Astrocyte (in vitro differentiated cells and primary cell): ENCODE measurements at regions not wholly inside any gene's neighbourhood (a gene's known extent, or its start where the extent isn't known, plus 50 kb on each side); places are given as distances from the start of the nearest gene placed in this dataset.

Source experiments
- DNase-seq: peaks from one replicate; pipeline ENCODE4 v3.0.0-alpha.2; 2010; ENCODE audit warnings: low read depth
- FAIRE-seq: peaks from 2 replicates; lab custom pipeline; 2011; peaks lifted over from hg19 to GRCh38; lab: Jason Lieb, UNC
- H2AFZ ChIP-seq: 2 replicates; pipeline ENCODE4 v1.6.0; 2012; ENCODE audit warnings: low read depth, low read length, inconsistent platforms
- H3K27ac ChIP-seq: 2 replicates; pipeline ENCODE4 v1.5.1; 2011; ENCODE audit warnings: low read depth, low read length, inconsistent platforms
- H3K27me3 ChIP-seq: 2 replicates; pipeline ENCODE4 v1.6.0; 2011; ENCODE audit warnings: low read length, inconsistent platforms; ENCODE audit not compliant: insufficient read depth
- H3K36me3 ChIP-seq: 2 replicates; pipeline ENCODE4 v1.5.1; 2011; ENCODE audit warnings: low read length, inconsistent platforms; ENCODE audit not compliant: insufficient read depth
- H3K4me1 ChIP-seq: 2 replicates; pipeline ENCODE4 v1.5.1; 2011; ENCODE audit warnings: low read length, inconsistent platforms; ENCODE audit not compliant: insufficient read depth
- H3K4me2 ChIP-seq: 2 replicates; pipeline ENCODE4 v1.6.0; 2012; ENCODE audit warnings: low read length, inconsistent platforms
- H3K4me3 ChIP-seq: 2 replicates; pipeline ENCODE4 v1.5.1; 2011; ENCODE audit warnings: low read depth, mild to moderate bottlenecking, low read length, inconsistent platforms; ENCODE audit not compliant: insufficient read depth
- H3K79me2 ChIP-seq: 2 replicates; pipeline ENCODE4 v1.6.0; 2012; ENCODE audit warnings: mild to moderate bottlenecking, low read length, inconsistent platforms; ENCODE audit not compliant: insufficient read depth
- H3K9ac ChIP-seq: 2 replicates; pipeline ENCODE4 v1.6.0; 2012; ENCODE audit warnings: mild to moderate bottlenecking, low read length, inconsistent platforms
- H3K9me3 ChIP-seq: 2 replicates; pipeline ENCODE4 v1.5.1; 2012; ENCODE audit warnings: low read depth, mild to moderate bottlenecking, low read length, inconsistent platforms; ENCODE audit not compliant: insufficient read depth
- H4K20me1 ChIP-seq: 2 replicates; pipeline ENCODE4 v1.6.0; 2012; ENCODE audit warnings: low read length, inconsistent platforms; ENCODE audit not compliant: insufficient read depth
- H3K27ac Mint-ChIP-seq: one replicate; pipeline ENCODE4 v1.8.0; 2021; ENCODE audit warnings: mild to moderate bottlenecking, mixed read lengths; ENCODE audit not compliant: unreplicated experiment
- H3K27me3 Mint-ChIP-seq: one replicate; pipeline ENCODE4 v1.8.0; 2021; ENCODE audit warnings: low read depth, mixed read lengths; ENCODE audit not compliant: unreplicated experiment
- H3K36me3 Mint-ChIP-seq: one replicate; pipeline ENCODE4 v1.8.0; 2021; ENCODE audit warnings: low read depth, mixed read lengths; ENCODE audit not compliant: unreplicated experiment
- H3K4me1 Mint-ChIP-seq: one replicate; pipeline ENCODE4 v1.8.0; 2021; ENCODE audit warnings: low read depth, mixed read lengths; ENCODE audit not compliant: unreplicated experiment
- H3K4me3 Mint-ChIP-seq: one replicate; pipeline ENCODE4 v1.8.0; 2021; ENCODE audit warnings: mild to moderate bottlenecking, moderate library complexity, mixed read lengths; ENCODE audit not compliant: unreplicated experiment
- H3K9me3 Mint-ChIP-seq: one replicate; pipeline ENCODE4 v1.8.0; 2021; ENCODE audit warnings: mild to moderate bottlenecking, mixed read lengths; ENCODE audit not compliant: unreplicated experiment
- EZH2 ChIP-seq: IDR thresholded peaks from 2 replicates; pipeline ENCODE4 v1.6.1; 2012; ENCODE audit warnings: mild to moderate bottlenecking, low read length, inconsistent platforms; ENCODE audit not compliant: insufficient read depth
- TF ChIP-seq, protein P1 (sequence below): IDR thresholded peaks from 2 replicates; pipeline ENCODE4 v1.5.1; 2011; ENCODE audit warnings: low read depth, mild to moderate bottlenecking, inconsistent platforms, low read length, moderate library complexity; ENCODE audit not compliant: insufficient read depth

DNA sequence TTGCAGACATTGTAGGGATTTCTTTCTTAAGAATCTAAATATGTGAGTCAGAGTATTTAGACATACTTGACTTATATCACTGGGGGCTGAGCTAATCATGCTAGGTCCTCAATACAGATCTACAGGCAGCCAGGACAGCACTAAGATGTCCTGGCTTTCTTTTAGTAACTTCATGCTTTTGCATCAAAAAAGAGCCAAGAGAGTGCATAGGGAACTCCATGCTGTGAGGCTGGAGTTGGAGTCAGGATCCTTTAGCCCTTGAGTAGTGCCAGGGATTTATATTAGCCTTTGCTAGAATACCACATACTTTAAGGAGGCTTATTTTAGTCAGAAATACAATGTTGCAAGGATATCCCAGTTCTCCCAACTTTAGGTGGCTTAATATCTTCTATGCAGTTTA lies 289.7 kb downstream of the CCDC85A start:
- H3K27ac Mint-ChIP-seq: no peak overlapping the region
- H3K36me3 Mint-ChIP-seq: no peaks in the 10 kb centered on the region
- no peak for FAIRE-seq

DNA sequence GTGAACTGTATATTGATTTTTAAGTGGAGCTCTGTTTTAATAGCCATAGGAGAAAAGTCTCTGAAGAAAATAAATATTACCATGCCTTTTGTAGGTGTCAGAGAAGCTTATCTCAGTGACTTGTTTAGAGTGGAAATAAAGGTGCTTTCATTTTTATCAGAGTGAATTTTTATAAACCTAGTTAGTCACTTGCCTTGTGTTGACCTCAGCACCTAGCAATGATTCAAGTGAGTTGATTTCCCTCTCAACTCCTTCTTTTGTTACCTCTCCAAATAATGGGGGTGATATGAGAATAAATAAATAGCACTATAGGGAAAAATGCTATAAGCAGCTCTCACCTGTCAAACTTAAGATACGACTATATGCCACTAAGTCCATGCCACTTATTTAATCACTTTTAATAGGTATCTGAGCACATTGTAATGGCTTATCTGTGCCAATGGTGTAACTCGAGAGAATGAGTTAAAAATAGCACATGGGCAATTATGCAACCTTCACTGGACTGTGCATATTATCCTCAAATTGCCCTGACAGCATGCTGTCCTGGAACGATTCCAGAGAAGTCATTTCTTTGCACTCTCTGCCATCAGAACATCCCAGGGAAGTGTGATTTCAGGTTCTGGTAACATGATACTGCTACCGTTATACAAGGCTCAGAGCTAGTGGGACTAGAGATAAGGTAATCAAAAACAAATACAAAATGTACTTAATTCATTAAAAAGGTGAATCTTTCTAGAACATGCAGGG lies 290.8 kb downstream of the CCDC85A start:
- Histone ChIP-seq H3K4me1 (no peaks in the 10 kb centered on the region), H3K36me3 (no peaks in the 10 kb centered on the region), H3K27ac (no peak overlapping the region), H3K9me3 (no peaks in the 10 kb centered on the region), H3K4me3 (no peak overlapping the region), H4K20me1 (no peaks in the 10 kb centered on the region), H3K9ac (no peak overlapping the region), H3K79me2 (no peaks in the 10 kb centered on the region), H2AFZ (no peak overlapping the region), H3K27me3 (no peaks in the 10 kb centered on the region), H3K4me2 (no peak overlapping the region)
- Mint-ChIP-seq H3K9me3 (no peaks in the 10 kb centered on the region), H3K4me3 (no peak overlapping the region), H3K27ac (no peak overlapping the region), H3K27me3 (no peaks in the 10 kb centered on the region), H3K36me3 (no peaks in the 10 kb centered on the region), H3K4me1 (peaks cover 6% of the 10 kb centered on the region)
- no peak for TF ChIP-seq EZH2
- TF ChIP-seq, protein P1, sequence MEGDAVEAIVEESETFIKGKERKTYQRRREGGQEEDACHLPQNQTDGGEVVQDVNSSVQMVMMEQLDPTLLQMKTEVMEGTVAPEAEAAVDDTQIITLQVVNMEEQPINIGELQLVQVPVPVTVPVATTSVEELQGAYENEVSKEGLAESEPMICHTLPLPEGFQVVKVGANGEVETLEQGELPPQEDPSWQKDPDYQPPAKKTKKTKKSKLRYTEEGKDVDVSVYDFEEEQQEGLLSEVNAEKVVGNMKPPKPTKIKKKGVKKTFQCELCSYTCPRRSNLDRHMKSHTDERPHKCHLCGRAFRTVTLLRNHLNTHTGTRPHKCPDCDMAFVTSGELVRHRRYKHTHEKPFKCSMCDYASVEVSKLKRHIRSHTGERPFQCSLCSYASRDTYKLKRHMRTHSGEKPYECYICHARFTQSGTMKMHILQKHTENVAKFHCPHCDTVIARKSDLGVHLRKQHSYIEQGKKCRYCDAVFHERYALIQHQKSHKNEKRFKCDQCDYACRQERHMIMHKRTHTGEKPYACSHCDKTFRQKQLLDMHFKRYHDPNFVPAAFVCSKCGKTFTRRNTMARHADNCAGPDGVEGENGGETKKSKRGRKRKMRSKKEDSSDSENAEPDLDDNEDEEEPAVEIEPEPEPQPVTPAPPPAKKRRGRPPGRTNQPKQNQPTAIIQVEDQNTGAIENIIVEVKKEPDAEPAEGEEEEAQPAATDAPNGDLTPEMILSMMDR: no peak
- DNase-seq (peak; percentile 38), FAIRE-seq (no peak)

More for the DNA sequence above, 289.7 kb downstream of the CCDC85A start:
- TF ChIP-seq EZH2: no peak
- TF ChIP-seq, protein P1: no peak
- Histone ChIP-seq H3K4me1 (no peaks in the 10 kb centered on the region), H3K4me3 (no peak overlapping the region), H3K4me2 (no peak overlapping the region), H2AFZ (no peak overlapping the region), H3K9me3 (no peaks in the 10 kb centered on the region), H3K9ac (no peak overlapping the region), H3K36me3 (no peaks in the 10 kb centered on the region), H4K20me1 (no peaks in the 10 kb centered on the region), H3K27me3 (no peaks in the 10 kb centered on the region), H3K27ac (no peak overlapping the region), H3K79me2 (no peaks in the 10 kb centered on the region)
- no peak for DNase-seq
- Mint-ChIP-seq H3K4me1 (peaks cover 6% of the 10 kb centered on the region), H3K27me3 (no peaks in the 10 kb centered on the region), H3K4me3 (no peak overlapping the region), H3K9me3 (peaks cover 1% of the 10 kb centered on the region)

DNA sequence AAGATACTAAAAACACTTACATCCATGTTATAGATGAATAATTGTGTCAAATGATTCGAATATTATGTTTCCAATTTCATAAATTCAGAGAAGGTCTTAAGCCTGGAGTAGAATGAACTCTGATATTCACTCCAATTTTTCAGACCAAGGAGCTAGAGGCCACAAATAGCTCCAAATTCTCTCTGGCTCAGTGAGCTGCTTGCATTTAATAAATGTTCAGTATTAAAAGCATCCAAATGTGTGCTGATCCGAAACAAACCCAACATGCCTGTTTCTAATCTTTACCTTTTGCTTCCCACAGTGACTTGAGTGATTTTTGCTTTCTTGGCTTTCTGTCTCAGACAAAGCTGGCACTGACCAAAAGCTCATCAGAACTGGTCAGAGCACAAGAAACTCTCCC lies 291.4 kb downstream of the CCDC85A start:
- Histone ChIP-seq H2AFZ (no peak overlapping the region), H3K27ac (no peak overlapping the region), H3K79me2 (no peaks in the 10 kb centered on the region), H3K4me1 (no peaks in the 10 kb centered on the region), H3K4me3 (no peak overlapping the region), H3K36me3 (no peaks in the 10 kb centered on the region), H3K9ac (no peak overlapping the region), H3K9me3 (no peaks in the 10 kb centered on the region), H3K4me2 (no peak overlapping the region), H3K27me3 (no peaks in the 10 kb centered on the region), H4K20me1 (no peaks in the 10 kb centered on the region)
- FAIRE-seq: no peak
- Mint-ChIP-seq H3K9me3 (no peaks in the 10 kb centered on the region), H3K27ac (no peak overlapping the region), H3K27me3 (no peaks in the 10 kb centered on the region), H3K4me3 (no peak overlapping the region), H3K36me3 (no peaks in the 10 kb centered on the region), H3K4me1 (peaks cover 6% of the 10 kb centered on the region)
- TF ChIP-seq EZH2: no peak
- TF ChIP-seq, protein P1: no peak
- DNase-seq: no peak
